IMR-90 (cell line): ENCODE measurements at regions not wholly inside any gene's neighbourhood (a gene's known extent, or its start where the extent isn't known, plus 50 kb on each side); places are given as distances from the start of the nearest gene placed in this dataset.

Experiments
- BHLHE40 ChIP-seq: fragments of 150-350 bp; IDR thresholded peaks from 2 replicates; pipeline ENCODE4 v1.6.1; 2016; ENCODE audit warnings: mild to moderate bottlenecking, low read depth, low read length
- CTCF ChIP-seq: conservative IDR thresholded peaks from 2 replicates; pipeline ENCODE4 v1.5.1; 2012; ENCODE audit warnings: mild to moderate bottlenecking, low read depth, low read length, improper control_type of control experiment
- ELK1 ChIP-seq: fragments of 150-350 bp; IDR thresholded peaks from 2 replicates; pipeline ENCODE4 v1.6.1; 2016; ENCODE audit warnings: low read depth, mild to moderate bottlenecking, low read length, moderate library complexity, borderline replicate concordance
- FOS ChIP-seq: fragments of 150-350 bp; IDR thresholded peaks from 2 replicates; pipeline ENCODE4 v1.6.1; 2016; ENCODE audit warnings: low read depth, low read length
- MAZ ChIP-seq: IDR thresholded peaks from 2 replicates; pipeline ENCODE4 v1.6.1; 2012; ENCODE audit warnings: low read depth, mild to moderate bottlenecking, low read length, improper control_type of control experiment, moderate library complexity, borderline replicate concordance
- MXI1 ChIP-seq: IDR thresholded peaks from 2 replicates; pipeline ENCODE4 v1.6.1; 2012; ENCODE audit warnings: low read depth, mild to moderate bottlenecking, low read length, moderate library complexity, borderline replicate concordance
- POLR2A ChIP-seq: IDR thresholded peaks from 2 replicates; pipeline ENCODE4 v1.6.1; 2012; ENCODE audit warnings: mild to moderate bottlenecking, low read depth, low read length
- RAD21 ChIP-seq: IDR thresholded peaks from 2 replicates; pipeline ENCODE4 v1.6.1; 2012; ENCODE audit warnings: low read length, improper control_type of control experiment
- RCOR1 ChIP-seq: IDR thresholded peaks from 2 replicates; pipeline ENCODE4 v1.6.1; 2012; ENCODE audit warnings: mild to moderate bottlenecking, low read length, improper control_type of control experiment; ENCODE audit not compliant: insufficient replicate concordance
- RFX5 ChIP-seq: IDR thresholded peaks from 2 replicates; pipeline ENCODE4 v1.8.0; 2012; ENCODE audit warnings: low read depth, mild to moderate bottlenecking, low read length, moderate library complexity
- SMC3 ChIP-seq: fragments of 150-350 bp; IDR thresholded peaks from 2 replicates; pipeline ENCODE4 v1.6.1; 2016; ENCODE audit warnings: low read depth, mild to moderate bottlenecking, antibody characterized with exemption, low read length, moderate library complexity
- USF2 ChIP-seq: fragments of 150-350 bp; IDR thresholded peaks from 2 replicates; pipeline ENCODE4 v1.6.1; 2017; ENCODE audit warnings: mild to moderate bottlenecking, antibody characterized with exemption, low read length, low read depth

- TF ChIP-seq CTCF (no peak), RFX5 (no peak), SMC3 (no peak), ELK1 (no peak), POLR2A (no peak), MAZ (no peak), MXI1 (no peak), RCOR1 (no peak), BHLHE40 (no peak), FOS (no peak), USF2 (no peak), RAD21 (no peak)
Observed at GRCh38 chr3:157824281-157824680, 281.9 kb downstream of the SHOX2 start.
